Effector memory CD4-positive, alpha-beta T cell (primary cell): ENCODE measurements at regions not wholly inside any gene's neighbourhood (a gene's known extent, or its start where the extent isn't known, plus 50 kb on each side); places are given as distances from the start of the nearest gene placed in this dataset.

ENCODE experiments used
- DNase-seq, 3 donors: peaks; one replicate each; pipeline ENCODE4 v3.0.0-alpha.2; 2020
- H3K27ac ChIP-seq: 2 replicates; pipeline ENCODE4 v1.7.0; 2013; ENCODE audit warnings: mild to moderate bottlenecking, low read length, moderate library complexity; ENCODE audit not compliant: insufficient read depth, poor library complexity, severe bottlenecking
- H3K27me3 ChIP-seq: replicated peaks from 2 replicates; pipeline ENCODE4 v1.7.0; 2013; ENCODE audit warnings: mild to moderate bottlenecking, low read length; ENCODE audit not compliant: insufficient read depth, control insufficient read depth, poor library complexity, severe bottlenecking
- H3K36me3 ChIP-seq: 2 replicates; pipeline ENCODE4 v1.7.0; 2013; ENCODE audit warnings: mild to moderate bottlenecking, low read length, moderate library complexity; ENCODE audit not compliant: control insufficient read depth, insufficient read depth
- H3K4me1 ChIP-seq: 2 replicates; pipeline ENCODE4 v1.7.0; 2013; ENCODE audit warnings: low read length, mild to moderate bottlenecking; ENCODE audit not compliant: control insufficient read depth, insufficient read depth, poor library complexity, severe bottlenecking
- H3K4me3 ChIP-seq: 2 replicates; pipeline ENCODE4 v1.7.0; 2013; ENCODE audit warnings: low read length, low read depth, mild to moderate bottlenecking; ENCODE audit not compliant: insufficient read depth, poor library complexity, severe bottlenecking
- H3K9me3 ChIP-seq: 2 replicates; pipeline ENCODE4 v1.7.0; 2013; ENCODE audit warnings: mild to moderate bottlenecking, low read length, moderate library complexity; ENCODE audit not compliant: control insufficient read depth

- Histone ChIP-seq H3K27me3 (no peaks in the 10 kb centered on the region), H3K36me3 (no peaks in the 10 kb centered on the region), H3K4me1 (no peaks in the 10 kb centered on the region), H3K9me3 (no peaks in the 10 kb centered on the region), H3K27ac (no peak overlapping the region), H3K4me3 (no peak overlapping the region)
- DNase-seq = no peak
Observed at GRCh38 chr6:68333442-68333841, 301.6 kb upstream of the ADGRB3 start.

- H3K27me3 ChIP-seq = no peaks in the 10 kb centered on the region
- H3K9me3 ChIP-seq = no peaks in the 10 kb centered on the region
- DNase-seq = no peak
- no peak overlapping the region for H3K4me3 ChIP-seq
- no peaks in the 10 kb centered on the region for H3K4me1 ChIP-seq
- H3K36me3 ChIP-seq = no peaks in the 10 kb centered on the region
- H3K27ac ChIP-seq = no peak overlapping the region
Observed at GRCh38 chr6:68328156-68328555, 306.9 kb upstream of the ADGRB3 start.

- no peaks in the 10 kb centered on the region for H3K36me3 ChIP-seq
- no peaks in the 10 kb centered on the region for H3K4me1 ChIP-seq
- no peaks in the 10 kb centered on the region for H3K9me3 ChIP-seq
- no peak overlapping the region for H3K4me3 ChIP-seq
- DNase-seq = no peak
- no peaks in the 10 kb centered on the region for H3K27me3 ChIP-seq
- H3K27ac ChIP-seq = no peak overlapping the region
Observed at GRCh38 chr6:68326762-68327161, 308.3 kb upstream of the ADGRB3 start.

- Histone ChIP-seq H3K27ac (no peak overlapping the region), H3K4me3 (no peak overlapping the region), H3K27me3 (no peaks in the 10 kb centered on the region), H3K9me3 (no peaks in the 10 kb centered on the region), H3K4me1 (no peaks in the 10 kb centered on the region), H3K36me3 (no peaks in the 10 kb centered on the region)
- no peak for DNase-seq
Observed at GRCh38 chr6:68317366-68317765, 317.7 kb upstream of the ADGRB3 start.

GRCh38 chr6:68313911-68314310, 321.2 kb upstream of the ADGRB3 start:
- Histone ChIP-seq H3K27ac (no peak overlapping the region), H3K9me3 (no peaks in the 10 kb centered on the region), H3K4me3 (no peak overlapping the region), H3K27me3 (no peaks in the 10 kb centered on the region), H3K36me3 (no peaks in the 10 kb centered on the region), H3K4me1 (no peaks in the 10 kb centered on the region)
- no peak for DNase-seq

GRCh38 chr6:68307301-68307700, 327.8 kb upstream of the ADGRB3 start:
- no peak overlapping the region for H3K4me3 ChIP-seq
- H3K36me3 ChIP-seq = no peaks in the 10 kb centered on the region
- DNase-seq = no peak
- no peaks in the 10 kb centered on the region for H3K4me1 ChIP-seq
- H3K9me3 ChIP-seq = no peaks in the 10 kb centered on the region
- no peak overlapping the region for H3K27ac ChIP-seq
- no peaks in the 10 kb centered on the region for H3K27me3 ChIP-seq

GRCh38 chr6:68296126-68296525, 339.0 kb upstream of the ADGRB3 start:
- H3K27ac ChIP-seq = no peak overlapping the region
- no peaks in the 10 kb centered on the region for H3K4me1 ChIP-seq
- no peaks in the 10 kb centered on the region for H3K36me3 ChIP-seq
- no peaks in the 10 kb centered on the region for H3K27me3 ChIP-seq
- no peaks in the 10 kb centered on the region for H3K9me3 ChIP-seq
- no peak for DNase-seq
- H3K4me3 ChIP-seq = no peak overlapping the region

- H3K27ac ChIP-seq = no peak overlapping the region
- DNase-seq = no peak
- no peaks in the 10 kb centered on the region for H3K9me3 ChIP-seq
Observed at GRCh38 chr6:68282646-68283045, 352.4 kb upstream of the ADGRB3 start.

GRCh38 chr6:68279793-68280557, 355.1 kb upstream of the ADGRB3 start:
- H3K36me3 ChIP-seq = no peaks in the 10 kb centered on the region
- H3K4me1 ChIP-seq = no peaks in the 10 kb centered on the region
- H3K27me3 ChIP-seq = no peaks in the 10 kb centered on the region
- no peaks in the 10 kb centered on the region for H3K9me3 ChIP-seq
- no peak overlapping the region for H3K27ac ChIP-seq
- no peak for DNase-seq
- H3K4me3 ChIP-seq = no peak overlapping the region

More at GRCh38 chr6:68282646-68283045, 352.4 kb upstream of the ADGRB3 start:
- H3K4me3 ChIP-seq = no peak overlapping the region
- no peaks in the 10 kb centered on the region for H3K4me1 ChIP-seq
- H3K36me3 ChIP-seq = no peaks in the 10 kb centered on the region
- no peaks in the 10 kb centered on the region for H3K27me3 ChIP-seq

GRCh38 chr6:68273297-68273696, 361.8 kb upstream of the ADGRB3 start:
- H3K36me3 ChIP-seq = no peaks in the 10 kb centered on the region
- no peaks in the 10 kb centered on the region for H3K27me3 ChIP-seq
- no peak for DNase-seq
- no peaks in the 10 kb centered on the region for H3K9me3 ChIP-seq
- no peak overlapping the region for H3K27ac ChIP-seq
- no peaks in the 10 kb centered on the region for H3K4me1 ChIP-seq
- H3K4me3 ChIP-seq = no peak overlapping the region
